Gastrocnemius medialis (tissue), 4 donors: ENCODE measurements at regions not wholly inside any gene's neighbourhood (a gene's known extent, or its start where the extent isn't known, plus 50 kb on each side); places are given as distances from the start of the nearest gene placed in this dataset.

Source experiments
- CTCF ChIP-seq, 5 experiments: fragments of 450-650 bp in 3 of 5; fragments of 200-600 bp in 2 of 5; sonication (generic) in 2 of 5; IDR thresholded peaks in 4 of 5; conservative IDR thresholded peaks in 1 of 5; 1 replicate in 4 of 5; 2 replicates in 1 of 5; pipeline ENCODE4 v1.5.1; 2016 to 2019; ENCODE audit warnings: antibody characterized with exemption in 5 of 5, mild to moderate bottlenecking in 3 of 5, moderate library complexity in 3 of 5
- POLR2A ChIP-seq, 2 donors: fragments of 450-650 bp; IDR thresholded peaks; one replicate each; pipeline ENCODE4 v1.6.1; 2017; ENCODE audit warnings: antibody characterized with exemption in 2 of 2, mild to moderate bottlenecking in 2 of 2, moderate library complexity in 2 of 2

GRCh38 chr5:117133198-117133597, 558.6 kb upstream of the SEMA6A start:
- TF ChIP-seq CTCF (IDR thresholded peaks at IDR 0.05 in 4 of 5, conservative IDR thresholded peaks at IDR 0.05 in 1 of 5) (no peak), POLR2A (IDR thresholded peaks at IDR 0.05) (no peak)
